SU-DHL-6 (cell line): ENCODE measurements at regions not wholly inside any gene's neighbourhood (a gene's known extent, or its start where the extent isn't known, plus 50 kb on each side); places are given as distances from the start of the nearest gene placed in this dataset.

Experiments used
- H2AFZ ChIP-seq: fragments of 200-600 bp; sonication (generic); 2 replicates; pipeline ENCODE4 v1.6.1; 2014; ENCODE audit warnings: low read depth, mild to moderate bottlenecking, moderate library complexity, mixed read lengths, antibody characterized with exemption, low read length; ENCODE audit not compliant: severe bottlenecking
- H3F3A ChIP-seq: fragments of 200-600 bp; shearing (Covaris generic); 2 replicates; pipeline ENCODE4 v1.6.0; 2016; ENCODE audit warnings: antibody characterized with exemption, mild to moderate bottlenecking; ENCODE audit not compliant: insufficient read depth
- H3K27ac ChIP-seq: fragments of 200-600 bp; sonication (generic); 2 replicates; pipeline ENCODE4 v1.5.1; 2016; ENCODE audit warnings: low read depth, mild to moderate bottlenecking, low read length, moderate library complexity, mixed read lengths
- H3K27me3 ChIP-seq: fragments of 200-600 bp; sonication (generic), shearing (Covaris generic); 2 replicates; pipeline ENCODE4 v1.6.0; 2014; ENCODE audit warnings: mild to moderate bottlenecking, low read length
- H3K36me3 ChIP-seq: fragments of 200-600 bp; sonication (generic); 2 replicates; pipeline ENCODE4 v1.6.1; 2014; ENCODE audit warnings: mild to moderate bottlenecking, low read length, mixed read lengths
- H3K4me2 ChIP-seq: fragments of 300-600, 200-600 bp; shearing (Covaris generic), sonication (generic); 2 replicates; pipeline ENCODE4 v1.6.0; 2014; ENCODE audit warnings: low read length, low read depth, mild to moderate bottlenecking; ENCODE audit not compliant: poor library complexity, severe bottlenecking
- H3K4me3 ChIP-seq: fragments of 200-600 bp; sonication (generic); 2 replicates; pipeline ENCODE4 v1.5.1; 2014; ENCODE audit warnings: antibody characterized with exemption, low read length, mild to moderate bottlenecking, mixed read lengths; ENCODE audit not compliant: insufficient read depth, poor library complexity, severe bottlenecking
- H3K79me2 ChIP-seq: fragments of 200-600 bp; sonication (generic); 2 replicates; pipeline ENCODE4 v1.6.1; 2014; ENCODE audit warnings: mild to moderate bottlenecking, low read length, moderate library complexity; ENCODE audit not compliant: insufficient read depth
- H3K9ac ChIP-seq: fragments of 200-600 bp; sonication (generic); 2 replicates; pipeline ENCODE4 v1.7.0; 2014; ENCODE audit warnings: mild to moderate bottlenecking, low read length
- H3K9me2 ChIP-seq: fragments of 200-600 bp; sonication (generic); replicated peaks from 2 replicates; pipeline ENCODE4 v1.6.1; 2014; ENCODE audit warnings: low read length; ENCODE audit not compliant: insufficient read depth
- H3K9me3 ChIP-seq: fragments of 200-600 bp; sonication (generic); 2 replicates; pipeline ENCODE4 v1.6.1; 2014; ENCODE audit warnings: low read length, mixed read lengths; ENCODE audit not compliant: insufficient read depth
- H4K20me1 ChIP-seq: fragments of 200-600 bp; sonication (generic); 2 replicates; pipeline ENCODE4 v1.6.1; 2014; ENCODE audit warnings: low read depth, mild to moderate bottlenecking, antibody characterized with exemption, low read length, moderate library complexity, mixed read lengths
- CTCF ChIP-seq: fragments of 200-600 bp; sonication (generic); IDR thresholded peaks from one replicate; pipeline ENCODE4 v1.5.1; 2017; ENCODE audit warnings: antibody characterized with exemption, mild to moderate bottlenecking, low read length, moderate library complexity; ENCODE audit not compliant: insufficient read depth, poor library complexity, severe bottlenecking
- EZH2phosphoT487 ChIP-seq: fragments of 200-600 bp; sonication (generic), shearing (Covaris generic); conservative IDR thresholded peaks from 2 replicates; pipeline ENCODE4 v1.6.1; 2018; ENCODE audit warnings: mild to moderate bottlenecking, antibody characterized with exemption, low read length, moderate library complexity, mixed read lengths

GRCh38 chr2:7206111-7206810 is 289.0 kb downstream of the RNF144A start:
- Histone ChIP-seq H3K27me3 (no peaks in the 10 kb centered on the region; the same call in 1 of the 2 replicates), H3K4me3 (no peak overlapping the region), H3K9me2 (no peaks in the 10 kb centered on the region), H3K36me3 (no peaks in the 10 kb centered on the region), H3F3A (no peaks in the 10 kb centered on the region), H3K9ac (no peak overlapping the region), H3K9me3 (no peaks in the 10 kb centered on the region), H3K79me2 (no peaks in the 10 kb centered on the region), H3K27ac (no peak overlapping the region), H3K4me2 (no peak overlapping the region), H4K20me1 (no peaks in the 10 kb centered on the region), H2AFZ (no peak overlapping the region)
- no peak for TF ChIP-seq EZH2phosphoT487
- no peak for TF ChIP-seq CTCF

GRCh38 chr2:7207631-7208030 is 290.4 kb downstream of the RNF144A start:
- no peaks in the 10 kb centered on the region for H4K20me1 ChIP-seq
- no peak for TF ChIP-seq CTCF
- no peak for TF ChIP-seq EZH2phosphoT487
- no peak overlapping the region for H3K27ac ChIP-seq
- H3K4me2 ChIP-seq: no peak overlapping the region
- no peaks in the 10 kb centered on the region; the same call in 1 of the 2 replicates for H3K27me3 ChIP-seq
- H3F3A ChIP-seq: no peaks in the 10 kb centered on the region
- no peak overlapping the region for H3K9ac ChIP-seq
- no peaks in the 10 kb centered on the region for H3K9me2 ChIP-seq
- no peaks in the 10 kb centered on the region for H3K36me3 ChIP-seq
- no peak overlapping the region for H2AFZ ChIP-seq
- H3K4me3 ChIP-seq: no peak overlapping the region
- no peaks in the 10 kb centered on the region for H3K9me3 ChIP-seq
- H3K79me2 ChIP-seq: no peaks in the 10 kb centered on the region

- Histone ChIP-seq H3K27ac (no peak overlapping the region), H3K4me3 (no peak overlapping the region)
- no peak for TF ChIP-seq EZH2phosphoT487
- no peak for TF ChIP-seq CTCF
Measured at GRCh38 chr2:7209757-7210555, 292.7 kb downstream of the RNF144A start.

More at GRCh38 chr2:7209757-7210555, 292.7 kb downstream of the RNF144A start:
- H3K36me3 ChIP-seq: no peaks in the 10 kb centered on the region
- no peak overlapping the region for H2AFZ ChIP-seq
- no peaks in the 10 kb centered on the region for H3K9me2 ChIP-seq
- no peaks in the 10 kb centered on the region for H3K79me2 ChIP-seq
- H3F3A ChIP-seq: no peaks in the 10 kb centered on the region
- H3K9me3 ChIP-seq: no peaks in the 10 kb centered on the region
- no peaks in the 10 kb centered on the region; the same call in 1 of the 2 replicates for H3K27me3 ChIP-seq
- H3K9ac ChIP-seq: no peak overlapping the region
- H3K4me2 ChIP-seq: no peak overlapping the region
- no peaks in the 10 kb centered on the region for H4K20me1 ChIP-seq
